ENCODE measurements at regions not wholly inside any gene's neighbourhood (a gene's known extent, or its start where the extent isn't known, plus 50 kb on each side); places are given as distances from the start of the nearest gene placed in this dataset.

DNA sequence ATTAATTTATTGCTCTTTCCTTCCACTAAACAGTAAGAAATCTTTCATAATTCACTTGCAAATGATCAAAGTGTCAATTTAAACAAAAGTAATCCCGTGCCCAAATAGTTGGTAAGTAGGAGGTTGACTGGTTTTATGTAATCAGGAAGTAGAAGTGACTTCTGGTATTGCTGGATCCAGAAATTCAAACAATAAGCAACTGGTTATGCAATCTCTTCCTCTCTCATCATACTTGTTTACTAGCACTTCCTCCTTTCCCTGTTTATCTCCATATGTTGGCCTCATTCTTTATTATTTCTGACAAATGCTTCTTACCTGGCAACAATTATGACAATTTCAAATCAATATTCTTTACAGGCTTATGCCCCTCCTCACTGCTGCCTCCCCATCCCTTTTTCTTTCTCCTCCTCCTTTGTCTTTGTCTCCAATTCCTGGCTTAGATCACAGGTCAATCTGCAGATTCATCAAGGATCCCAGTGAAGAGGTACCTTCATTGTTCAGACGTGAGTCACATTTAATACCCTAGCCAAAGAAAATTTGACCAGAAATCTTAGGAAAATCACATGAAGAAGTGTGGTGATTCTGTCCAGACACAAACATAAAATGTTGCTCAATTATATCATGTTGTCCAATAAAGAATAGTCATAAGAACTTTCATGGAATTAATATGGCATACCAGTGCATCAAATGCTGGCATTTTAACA is 323.2 kb upstream of the PCDH7 start:
- Histone ChIP-seq H3K27ac (ENCODE audit: extremely low read depth, low read depth, low read length) (no peak overlapping the region), H3K4me1 (ENCODE audit: control insufficient read depth, insufficient read depth, low read length) (no peaks in the 10 kb centered on the region), H3K36me3 (ENCODE audit: control insufficient read depth in 2 of 2, insufficient read depth in 1 of 2, low read length in 2 of 2) (no peaks in the 10 kb centered on the region), H3K4me3 (ENCODE audit: low read depth, low read length) (no peak overlapping the region), H3K9me3 (ENCODE audit: control insufficient read depth, insufficient read depth, low read depth, low read length) (no peaks in the 10 kb centered on the region)
- CTCF ChIA-PET, result no interaction called here
- POLR2A ChIA-PET, result no interaction called here
- TF ChIP-seq ZNF2 (tag by site-specific recombination; IDR thresholded peaks at IDR 0.05), result no peak
- TF ChIP-seq ZNF501 (tag by site-specific recombination; IDR thresholded peaks at IDR 0.05), result no peak
- TF ChIP-seq ZNF843 (tag by site-specific recombination; IDR thresholded peaks at IDR 0.05), result no peak
- TF ChIP-seq KLF10 (tag by site-specific recombination; IDR thresholded peaks at IDR 0.05), result no peak
- no peak for TF ChIP-seq ZNF580 (tag by site-specific recombination; IDR thresholded peaks at IDR 0.05)
- TF ChIP-seq CTCF (tag by site-specific recombination; IDR thresholded peaks at IDR 0.05), result no peak
- no peak for TF ChIP-seq ZNF292 (tag by site-specific recombination; IDR thresholded peaks at IDR 0.05; ENCODE audit: borderline replicate concordance, low read depth)

DNA sequence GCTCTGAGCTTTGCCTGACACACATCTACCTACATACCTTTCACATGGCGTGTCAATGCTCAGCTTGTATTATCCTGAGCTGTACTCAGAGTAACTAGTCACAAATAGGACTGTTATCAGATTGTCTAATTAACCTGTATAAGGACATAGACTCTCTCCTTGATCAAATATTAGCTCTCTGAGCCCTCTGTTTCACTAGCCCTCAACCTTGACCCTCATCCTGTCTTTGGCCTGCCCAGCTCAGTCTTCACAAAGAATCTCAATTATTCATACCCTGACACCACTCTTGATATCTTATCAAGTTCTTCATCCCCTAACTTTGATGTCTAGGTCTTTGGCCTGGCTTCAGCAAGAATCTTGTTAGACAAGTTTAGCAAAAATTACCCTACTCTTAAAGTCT is 320.7 kb upstream of the PCDH7 start:
- TF ChIP-seq SP3 (tag by site-specific recombination; IDR thresholded peaks at IDR 0.05), result no peak
- H3K27ac ChIP-seq (ENCODE audit: extremely low read depth, low read depth, low read length), result no peak overlapping the region
- H3K9me3 ChIP-seq (ENCODE audit: control insufficient read depth, insufficient read depth, low read depth, low read length), result no peaks in the 10 kb centered on the region
- H3K36me3 ChIP-seq (ENCODE audit: control insufficient read depth in 2 of 2, insufficient read depth in 1 of 2, low read length in 2 of 2), result no peaks in the 10 kb centered on the region
- H3K4me3 ChIP-seq (ENCODE audit: low read depth, low read length), result no peak overlapping the region
- ChIA-PET POLR2A (no interaction called here), CTCF (no interaction called here)
- H3K4me1 ChIP-seq (ENCODE audit: control insufficient read depth, insufficient read depth, low read length), result no peaks in the 10 kb centered on the region

GRCh38 chr4:30402276-30402675 is 317.9 kb upstream of the PCDH7 start:
- TF ChIP-seq ZNF175 (tag by site-specific recombination; IDR thresholded peaks at IDR 0.05), result no peak
- TF ChIP-seq, protein P1, sequence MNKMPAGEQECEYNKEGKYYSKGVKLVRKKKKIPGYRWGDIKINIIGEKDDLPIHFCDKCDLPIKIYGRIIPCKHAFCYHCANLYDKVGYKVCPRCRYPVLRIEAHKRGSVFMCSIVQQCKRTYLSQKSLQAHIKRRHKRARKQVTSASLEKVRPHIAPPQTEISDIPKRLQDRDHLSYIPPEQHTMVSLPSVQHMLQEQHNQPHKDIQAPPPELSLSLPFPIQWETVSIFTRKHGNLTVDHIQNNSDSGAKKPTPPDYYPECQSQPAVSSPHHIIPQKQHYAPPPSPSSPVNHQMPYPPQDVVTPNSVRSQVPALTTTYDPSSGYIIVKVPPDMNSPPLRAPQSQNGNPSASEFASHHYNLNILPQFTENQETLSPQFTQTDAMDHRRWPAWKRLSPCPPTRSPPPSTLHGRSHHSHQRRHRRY (tag by site-specific recombination; IDR thresholded peaks at IDR 0.05), result no peak
- TF ChIP-seq, protein P2, sequence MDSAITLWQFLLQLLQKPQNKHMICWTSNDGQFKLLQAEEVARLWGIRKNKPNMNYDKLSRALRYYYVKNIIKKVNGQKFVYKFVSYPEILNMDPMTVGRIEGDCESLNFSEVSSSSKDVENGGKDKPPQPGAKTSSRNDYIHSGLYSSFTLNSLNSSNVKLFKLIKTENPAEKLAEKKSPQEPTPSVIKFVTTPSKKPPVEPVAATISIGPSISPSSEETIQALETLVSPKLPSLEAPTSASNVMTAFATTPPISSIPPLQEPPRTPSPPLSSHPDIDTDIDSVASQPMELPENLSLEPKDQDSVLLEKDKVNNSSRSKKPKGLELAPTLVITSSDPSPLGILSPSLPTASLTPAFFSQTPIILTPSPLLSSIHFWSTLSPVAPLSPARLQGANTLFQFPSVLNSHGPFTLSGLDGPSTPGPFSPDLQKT (IDR thresholded peaks at IDR 0.05; ENCODE audit: borderline replicate concordance, low read depth, low read length), result no peak
- no peak for TF ChIP-seq ZNF792 (tag by site-specific recombination; IDR thresholded peaks at IDR 0.05)
- TF ChIP-seq IKZF3 (tag by site-specific recombination; IDR thresholded peaks at IDR 0.05), result no peak
- Histone ChIP-seq H3K4me3 (ENCODE audit: low read depth, low read length) (no peak overlapping the region), H3K9me3 (ENCODE audit: control insufficient read depth, insufficient read depth, low read depth, low read length) (no peaks in the 10 kb centered on the region), H3K36me3 (ENCODE audit: control insufficient read depth in 2 of 2, insufficient read depth in 1 of 2, low read length in 2 of 2) (no peaks in the 10 kb centered on the region), H3K27ac (ENCODE audit: extremely low read depth, low read depth, low read length) (no peak overlapping the region), H3K4me1 (ENCODE audit: control insufficient read depth, insufficient read depth, low read length) (no peaks in the 10 kb centered on the region)
- ChIA-PET CTCF (no interaction called here), POLR2A (no interaction called here)

DNA sequence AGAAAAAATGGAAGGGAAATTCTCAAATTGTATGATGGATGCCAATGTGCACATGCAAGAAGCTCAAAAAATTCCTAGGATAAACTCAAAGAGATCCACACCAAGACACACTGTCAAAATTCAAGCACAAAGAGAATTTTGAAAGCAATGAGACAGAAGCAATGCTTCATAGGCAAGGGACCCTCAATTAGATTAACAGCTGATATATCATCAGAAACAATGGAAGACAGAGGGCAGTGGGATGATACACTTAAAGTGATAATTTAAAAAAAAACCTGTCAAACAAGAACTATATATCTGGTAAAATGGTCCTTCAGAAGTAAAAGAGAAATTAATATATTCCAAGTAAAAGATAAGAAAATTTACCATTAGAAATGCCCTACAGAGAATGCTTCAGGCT is 306.3 kb upstream of the PCDH7 start:
- no peaks in the 10 kb centered on the region for H3K9me3 ChIP-seq (ENCODE audit: control insufficient read depth, insufficient read depth, low read depth, low read length)
- POLR2A ChIA-PET, result no interaction called here

More for the DNA sequence above, 306.3 kb upstream of the PCDH7 start:
- Histone ChIP-seq H3K27ac (ENCODE audit: extremely low read depth, low read depth, low read length) (no peak overlapping the region), H3K4me1 (ENCODE audit: control insufficient read depth, insufficient read depth, low read length) (no peaks in the 10 kb centered on the region), H3K36me3 (ENCODE audit: control insufficient read depth in 2 of 2, insufficient read depth in 1 of 2, low read length in 2 of 2) (no peaks in the 10 kb centered on the region), H3K4me3 (ENCODE audit: low read depth, low read length) (no peak overlapping the region)
- CTCF ChIA-PET, result no interaction called here
- no peak for TF ChIP-seq ZNF19 (tag by site-specific recombination; IDR thresholded peaks at IDR 0.05; ENCODE audit: low read depth)
- TF ChIP-seq ZNF433 (tag by site-specific recombination; IDR thresholded peaks at IDR 0.05; ENCODE audit: low read depth), result no peak
- TF ChIP-seq ZNF292 (tag by site-specific recombination; IDR thresholded peaks at IDR 0.05; ENCODE audit: borderline replicate concordance, low read depth), result no peak
- no peak for TF ChIP-seq KLF10 (tag by site-specific recombination; IDR thresholded peaks at IDR 0.05)
- TF ChIP-seq ZNF549 (tag by site-specific recombination; IDR thresholded peaks at IDR 0.05), result no peak
- TF ChIP-seq EGR2 (tag by site-specific recombination; IDR thresholded peaks at IDR 0.05; ENCODE audit: low read depth), result no peak
- TF ChIP-seq ZNF791 (tag by site-specific recombination; IDR thresholded peaks at IDR 0.05), result no peak
- TF ChIP-seq SP7 (tag by site-specific recombination; IDR thresholded peaks at IDR 0.05), result no peak
- TF ChIP-seq ZNF335 (tag by site-specific recombination; conservative IDR thresholded peaks at IDR 0.05), result no peak
- TF ChIP-seq ZBTB21 (tag by site-specific recombination; IDR thresholded peaks at IDR 0.05), result no peak
- no peak for TF ChIP-seq KLF8 (tag by site-specific recombination; IDR thresholded peaks at IDR 0.05)
- no peak for TF ChIP-seq REPIN1 (tag by site-specific recombination; IDR thresholded peaks at IDR 0.05; ENCODE audit: low read depth)
- TF ChIP-seq ZNF423 (tag by site-specific recombination; IDR thresholded peaks at IDR 0.05), result no peak
- no peak for TF ChIP-seq ZNF324 (tag by site-specific recombination; IDR thresholded peaks at IDR 0.05)
- no peak for TF ChIP-seq ZNF184 (tag by site-specific recombination; IDR thresholded peaks at IDR 0.05)
